Activated naive CD8-positive, alpha-beta T cell treated with anti-CD3 and anti-CD28 coated beads for 36 hours (primary cell): ENCODE measurements at regions not wholly inside any gene's neighbourhood (a gene's known extent, or its start where the extent isn't known, plus 50 kb on each side); places are given as distances from the start of the nearest gene placed in this dataset.
"Not testable (repeated sequence)": the region's sequence is repeated elsewhere in the genome, so short reads cannot be mapped to it uniquely, and the experiment has no call there.

Source experiments
- DNase-seq: peaks from one replicate; pipeline ENCODE4 v3.0.0; 2021
- H3K27ac Mint-ChIP-seq: one replicate; pipeline ENCODE4 v1.8.0; 2022; ENCODE audit warnings: mild to moderate bottlenecking, moderate library complexity, mixed read lengths
- H3K27me3 Mint-ChIP-seq: one replicate; pipeline ENCODE4 v1.8.0; 2022; ENCODE audit warnings: mild to moderate bottlenecking, mixed read lengths
- H3K36me3 Mint-ChIP-seq: one replicate; pipeline ENCODE4 v1.8.0; 2021; ENCODE audit warnings: mild to moderate bottlenecking, mixed read lengths
- H3K4me1 Mint-ChIP-seq: one replicate; pipeline ENCODE4 v1.8.0; 2021; ENCODE audit warnings: mixed read lengths
- H3K4me3 Mint-ChIP-seq: one replicate; pipeline ENCODE4 v1.8.0; 2022; ENCODE audit warnings: mild to moderate bottlenecking, moderate library complexity, mixed read lengths
- H3K9me3 Mint-ChIP-seq: one replicate; pipeline ENCODE4 v1.8.0; 2022; ENCODE audit warnings: mixed read lengths

DNA sequence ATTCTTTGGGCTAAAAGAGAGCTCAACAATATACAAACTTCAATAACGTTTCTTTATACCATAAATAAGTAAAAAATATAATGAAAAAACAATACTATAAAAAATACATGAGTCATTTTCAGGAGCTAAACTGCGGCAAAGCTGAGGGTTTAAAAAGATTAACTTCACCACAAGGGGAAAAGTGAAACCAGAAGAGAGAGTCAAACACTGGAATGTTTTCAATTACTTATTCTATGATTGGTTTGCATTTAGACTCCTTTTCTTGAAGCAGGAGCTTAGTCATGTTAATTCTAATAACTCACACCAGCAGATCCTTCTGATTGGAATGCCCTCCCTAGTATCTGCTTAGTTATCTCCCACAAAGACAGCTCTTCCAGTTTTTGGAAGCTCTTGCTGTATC is 627.3 kb downstream of the UTRN start:
- no peak for DNase-seq
- Mint-ChIP-seq H3K9me3 (no peaks in the 10 kb centered on the region), H3K4me1 (peaks cover 6% of the 10 kb centered on the region), H3K27ac (no peak overlapping the region), H3K4me3 (no peak overlapping the region), H3K36me3 (no peaks in the 10 kb centered on the region), H3K27me3 (peaks cover 14% of the 10 kb centered on the region)

- no peaks in the 10 kb centered on the region for H3K36me3 Mint-ChIP-seq
- no peaks in the 10 kb centered on the region for H3K9me3 Mint-ChIP-seq
- H3K27ac Mint-ChIP-seq, result no peak overlapping the region
- H3K4me3 Mint-ChIP-seq, result no peak overlapping the region
- H3K4me1 Mint-ChIP-seq, result no peaks in the 10 kb centered on the region
- H3K27me3 Mint-ChIP-seq, result peaks cover 11% of the 10 kb centered on the region
- no peak for DNase-seq
Measured at GRCh38 chr6:144918073-144918472, 632.9 kb downstream of the UTRN start.

- Mint-ChIP-seq H3K4me3 (no peak overlapping the region), H3K4me1 (no peaks in the 10 kb centered on the region)
- no peak for DNase-seq
Measured at GRCh38 chr6:144919560-144919959, 634.4 kb downstream of the UTRN start.

DNA sequence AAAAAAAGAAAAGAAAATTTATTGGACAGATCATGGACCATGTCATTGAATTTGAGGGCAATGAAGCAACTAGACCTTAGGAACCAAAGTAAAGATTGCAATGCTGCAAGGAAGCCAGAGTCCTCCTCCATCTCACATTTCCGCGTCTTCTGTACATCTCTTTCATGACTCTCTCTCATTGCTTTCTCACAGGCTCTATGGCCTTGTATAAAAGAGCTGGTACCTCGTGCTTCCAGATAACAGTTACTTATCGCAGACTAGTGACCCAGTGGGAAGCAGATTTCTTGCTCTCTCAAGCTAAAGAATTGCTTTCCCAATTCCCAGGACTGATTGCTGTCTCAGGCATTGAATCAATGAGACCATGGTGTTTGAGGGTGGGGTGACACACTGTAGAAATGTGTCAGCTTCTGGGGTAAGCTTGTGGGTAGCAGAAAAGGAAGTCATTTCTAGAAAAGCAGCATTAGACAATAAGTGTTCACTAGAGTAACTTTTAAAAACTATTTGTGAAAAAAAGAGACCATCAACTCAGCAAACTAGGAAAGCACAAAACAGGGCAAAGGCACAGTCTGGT is 635.3 kb downstream of the UTRN start:
- Mint-ChIP-seq H3K4me3 (no peak overlapping the region), H3K27me3 (peaks cover 8% of the 10 kb centered on the region), H3K36me3 (no peaks in the 10 kb centered on the region), H3K9me3 (no peaks in the 10 kb centered on the region), H3K4me1 (no peaks in the 10 kb centered on the region), H3K27ac (no peak overlapping the region)
- DNase-seq, result no peak

More at GRCh38 chr6:144919560-144919959, 634.4 kb downstream of the UTRN start:
- Mint-ChIP-seq H3K9me3 (no peaks in the 10 kb centered on the region), H3K27ac (no peak overlapping the region), H3K36me3 (no peaks in the 10 kb centered on the region), H3K27me3 (peaks cover 11% of the 10 kb centered on the region)

DNA sequence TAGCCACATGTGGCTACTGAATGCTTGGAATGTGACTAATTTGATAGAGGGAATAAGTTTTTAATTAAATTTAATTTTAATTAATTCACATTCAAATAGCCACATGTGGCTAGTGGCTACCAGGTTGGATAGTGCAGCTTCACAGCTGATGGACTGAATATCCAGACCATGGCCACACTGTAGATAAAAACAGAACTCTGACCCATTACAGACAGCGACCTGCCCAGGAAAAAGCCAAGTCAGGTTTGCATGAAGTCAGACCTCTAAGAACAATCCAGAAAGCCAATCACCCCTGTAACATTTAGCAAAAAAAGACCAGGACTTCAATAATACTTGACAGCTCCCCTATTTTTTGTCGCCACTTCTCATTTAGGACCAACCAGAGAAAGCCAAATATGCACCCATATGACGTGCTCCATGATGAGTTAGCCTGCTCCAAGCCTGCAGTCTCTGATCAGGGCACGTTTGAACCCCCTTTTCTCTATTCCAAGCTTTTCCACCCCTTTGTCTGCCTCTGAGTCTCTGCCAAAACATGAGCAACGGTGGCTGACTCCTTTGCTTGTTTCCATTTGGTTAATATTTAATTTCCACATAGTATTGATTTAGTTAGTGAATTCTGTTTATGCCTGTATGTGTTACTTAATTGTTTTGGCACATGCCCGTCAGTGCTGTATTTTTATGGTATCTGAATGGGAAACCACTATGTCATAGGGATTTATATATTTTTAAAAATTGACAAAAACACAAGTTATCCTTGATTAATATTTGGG is 636.3 kb downstream of the UTRN start:
- Mint-ChIP-seq H3K9me3 (no peaks in the 10 kb centered on the region), H3K27ac (no peak overlapping the region), H3K27me3 (peaks cover under 1% of the 10 kb centered on the region), H3K36me3 (no peaks in the 10 kb centered on the region), H3K4me1 (no peaks in the 10 kb centered on the region), H3K4me3 (no peak overlapping the region)
- no peak for DNase-seq

GRCh38 chr6:144922120-144922722 is 637.1 kb downstream of the UTRN start:
- DNase-seq, result no peak
- Mint-ChIP-seq H3K4me1 (no peaks in the 10 kb centered on the region), H3K4me3 (no peak overlapping the region), H3K27ac (no peak overlapping the region), H3K27me3 (no peaks in the 10 kb centered on the region), H3K9me3 (no peaks in the 10 kb centered on the region), H3K36me3 (no peaks in the 10 kb centered on the region)

DNA sequence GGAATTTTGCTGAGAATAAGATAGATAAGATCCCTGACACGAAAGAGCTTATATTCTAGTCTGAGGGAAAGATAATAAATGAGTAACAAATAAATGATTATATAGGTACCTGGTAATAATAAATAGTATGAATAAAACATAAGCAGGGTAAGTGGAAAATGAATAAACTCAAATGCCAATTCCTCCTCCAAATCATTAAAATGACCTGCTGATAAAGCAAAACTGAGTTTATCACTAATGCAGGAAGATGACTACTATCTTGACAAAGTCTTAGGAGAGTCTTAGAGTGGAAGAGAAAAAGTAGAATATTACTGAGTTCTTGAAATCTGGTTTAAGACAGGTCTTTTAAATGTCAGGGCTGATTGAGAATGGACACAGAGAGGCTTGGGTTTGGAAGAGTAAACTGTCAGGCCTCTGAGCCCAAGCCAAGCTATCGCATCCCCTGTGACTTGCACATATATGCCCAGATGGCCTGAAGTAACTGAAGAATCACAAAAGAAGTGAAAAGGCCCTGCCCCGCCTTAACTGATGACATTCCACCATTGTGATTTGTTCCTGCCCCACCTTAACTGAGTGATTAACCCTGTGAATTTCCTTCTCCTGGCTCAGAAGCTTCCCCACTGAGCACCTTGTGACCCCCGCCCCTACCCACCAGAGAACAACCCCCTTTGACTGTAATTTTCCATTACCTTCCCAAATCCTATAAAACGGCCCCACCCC is 637.8 kb downstream of the UTRN start:
- H3K4me1 Mint-ChIP-seq, H3K36me3 Mint-ChIP-seq, DNase-seq, H3K4me3 Mint-ChIP-seq, H3K27ac Mint-ChIP-seq, H3K27me3 Mint-ChIP-seq, H3K9me3 Mint-ChIP-seq: not testable (repeated sequence)

DNA sequence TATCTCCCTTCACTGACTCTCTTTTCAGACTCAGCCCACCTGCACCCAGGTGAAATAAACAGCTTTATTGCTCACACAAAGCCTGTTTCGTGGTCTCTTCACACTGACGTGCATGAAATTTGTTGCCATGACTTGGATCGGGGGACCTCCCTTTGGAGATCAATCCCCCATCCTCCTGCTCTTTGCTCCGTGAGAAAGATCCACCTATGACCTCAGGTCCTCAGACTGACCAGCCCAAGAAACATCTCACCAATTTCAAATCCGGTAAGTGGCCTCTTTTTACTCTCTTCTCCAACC is 638.3 kb downstream of the UTRN start:
- H3K4me1 Mint-ChIP-seq, DNase-seq, H3K27me3 Mint-ChIP-seq, H3K27ac Mint-ChIP-seq, H3K36me3 Mint-ChIP-seq, H3K4me3 Mint-ChIP-seq, H3K9me3 Mint-ChIP-seq: not testable (repeated sequence)

DNA sequence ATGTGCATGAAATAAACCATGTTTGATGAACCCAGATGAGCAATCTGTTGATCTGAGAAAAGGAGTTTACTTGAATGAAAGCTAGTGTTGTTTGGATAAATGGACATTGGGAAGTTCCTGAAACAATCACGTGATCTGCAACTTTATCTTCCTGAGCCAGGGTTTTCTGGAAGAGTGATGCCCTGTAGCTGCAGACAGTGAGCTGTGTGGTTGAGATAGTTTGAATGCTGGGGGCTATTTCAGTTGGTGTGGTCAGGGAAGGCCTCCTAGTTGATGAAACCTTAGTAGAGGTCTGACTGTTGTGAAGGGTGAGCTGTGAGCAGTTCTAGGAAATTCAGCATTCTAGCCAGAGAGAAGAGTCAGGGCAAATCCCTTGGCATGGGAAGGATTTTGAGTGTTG is 643.7 kb downstream of the UTRN start:
- Mint-ChIP-seq H3K27ac (no peak overlapping the region), H3K4me1 (peaks cover 2% of the 10 kb centered on the region), H3K9me3 (no peaks in the 10 kb centered on the region), H3K27me3 (no peaks in the 10 kb centered on the region), H3K36me3 (no peaks in the 10 kb centered on the region), H3K4me3 (no peak overlapping the region)
- DNase-seq, result no peak

DNA sequence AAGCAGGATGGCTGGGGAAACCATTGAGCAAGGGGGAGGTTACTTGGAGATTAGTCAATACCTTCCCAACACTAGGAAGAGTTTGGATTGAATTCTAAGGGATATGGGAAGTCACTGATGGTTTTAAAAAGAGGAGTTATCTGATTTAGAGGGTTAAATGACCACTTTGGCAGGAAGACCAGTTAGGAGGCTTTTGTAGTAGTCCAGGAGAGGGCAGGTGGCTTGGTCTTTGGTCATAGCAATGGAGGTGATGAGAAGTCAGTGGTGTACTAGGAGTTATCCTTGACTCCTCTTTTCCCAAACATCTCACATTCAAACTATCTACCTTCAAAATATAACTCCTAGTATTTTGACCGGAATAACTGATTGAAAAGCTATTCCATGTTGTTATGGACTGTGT is 644.1 kb downstream of the UTRN start:
- peaks cover 4% of the 10 kb centered on the region for H3K9me3 Mint-ChIP-seq
- H3K4me1 Mint-ChIP-seq, result peaks cover 2% of the 10 kb centered on the region
- no peak for DNase-seq
- H3K4me3 Mint-ChIP-seq, result no peak overlapping the region
- H3K27ac Mint-ChIP-seq, result no peak overlapping the region
- H3K27me3 Mint-ChIP-seq, result no peaks in the 10 kb centered on the region
- H3K36me3 Mint-ChIP-seq, result no peaks in the 10 kb centered on the region

GRCh38 chr6:144931172-144932035 is 646.3 kb downstream of the UTRN start:
- H3K27me3 Mint-ChIP-seq, result no peaks in the 10 kb centered on the region
- peak; percentile 9 for DNase-seq
- no peak overlapping the region for H3K4me3 Mint-ChIP-seq

DNA sequence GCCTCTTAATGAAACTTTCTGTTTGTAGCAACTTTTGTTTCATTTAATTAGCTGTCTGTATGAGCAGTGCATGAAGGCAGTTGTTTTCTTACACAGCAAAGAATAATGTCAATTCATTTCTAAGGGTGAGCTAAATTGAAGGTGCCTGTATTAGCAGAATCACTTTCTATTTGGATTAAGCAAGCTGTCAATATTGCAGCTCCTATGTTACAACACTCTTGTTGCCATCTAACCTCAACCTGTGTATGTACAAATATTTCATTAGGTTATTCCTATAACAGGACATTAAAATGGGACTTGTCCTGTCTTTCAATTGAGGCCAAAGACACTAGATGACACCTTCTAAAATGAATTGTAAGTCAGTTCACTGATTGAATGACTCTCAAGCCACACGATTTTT is 647.5 kb downstream of the UTRN start:
- Mint-ChIP-seq H3K4me3 (no peak overlapping the region), H3K27ac (no peak overlapping the region), H3K36me3 (no peaks in the 10 kb centered on the region), H3K9me3 (peaks cover 6% of the 10 kb centered on the region), H3K4me1 (peaks cover 2% of the 10 kb centered on the region), H3K27me3 (no peaks in the 10 kb centered on the region)
- DNase-seq, result no peak

More at GRCh38 chr6:144931172-144932035, 646.3 kb downstream of the UTRN start:
- Mint-ChIP-seq H3K36me3 (no peaks in the 10 kb centered on the region), H3K27ac (no peak overlapping the region), H3K4me1 (peaks cover 2% of the 10 kb centered on the region), H3K9me3 (peaks cover 6% of the 10 kb centered on the region)

- Mint-ChIP-seq H3K4me1 (peaks cover 2% of the 10 kb centered on the region), H3K27me3 (no peaks in the 10 kb centered on the region), H3K36me3 (no peaks in the 10 kb centered on the region), H3K4me3 (no peak overlapping the region), H3K27ac (no peak overlapping the region), H3K9me3 (peaks cover 6% of the 10 kb centered on the region)
- no peak for DNase-seq
Measured at GRCh38 chr6:144935181-144935580, 650.0 kb downstream of the UTRN start.

DNA sequence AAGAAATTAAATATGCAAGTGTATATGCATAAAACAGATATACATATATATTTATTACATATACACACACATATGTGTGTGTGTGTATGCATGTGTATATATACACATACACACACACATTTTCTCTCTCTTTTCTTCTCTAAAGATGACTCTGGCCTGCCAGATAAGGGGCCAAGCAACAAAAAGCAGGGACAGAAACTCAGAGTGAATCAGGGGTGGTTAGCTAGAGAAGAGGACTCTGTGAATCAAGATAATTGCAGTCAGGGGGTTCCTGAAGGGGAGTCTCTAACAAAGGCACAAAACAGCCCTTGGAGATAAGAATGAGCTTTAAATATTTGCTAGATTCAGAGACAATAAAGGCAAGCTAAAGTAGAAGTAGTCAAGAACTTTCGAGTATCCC is 650.5 kb downstream of the UTRN start:
- no peak overlapping the region for H3K4me3 Mint-ChIP-seq
- no peaks in the 10 kb centered on the region for H3K36me3 Mint-ChIP-seq
- H3K9me3 Mint-ChIP-seq, result peaks cover 6% of the 10 kb centered on the region
- H3K27ac Mint-ChIP-seq, result no peak overlapping the region
- no peak for DNase-seq
- H3K4me1 Mint-ChIP-seq, result peaks cover 2% of the 10 kb centered on the region
- no peaks in the 10 kb centered on the region for H3K27me3 Mint-ChIP-seq

- Mint-ChIP-seq H3K9me3 (peaks cover 6% of the 10 kb centered on the region), H3K27ac (no peak overlapping the region), H3K4me3 (no peak overlapping the region), H3K36me3 (no peaks in the 10 kb centered on the region), H3K4me1 (no peaks in the 10 kb centered on the region), H3K27me3 (no peaks in the 10 kb centered on the region)
- no peak for DNase-seq
Measured at GRCh38 chr6:144936764-144937163, 651.6 kb downstream of the UTRN start.
